ENCODE measurements at regions not wholly inside any gene's neighbourhood (a gene's known extent, or its start where the extent isn't known, plus 50 kb on each side); places are given as distances from the start of the nearest gene placed in this dataset.
"Not testable (repeated sequence)": the region's sequence is repeated elsewhere in the genome, so short reads cannot be mapped to it uniquely, and the experiment has no call there.

- no peak overlapping the region for H3K4me3 ChIP-seq
- ATAC-seq (no peak), DNase-seq (no peak)
- no peaks in the 10 kb centered on the region for H3K27me3 ChIP-seq
- no peak overlapping the region for H3K27ac ChIP-seq
- intact Hi-C loops (cut with DNase I), result no loop called here
- 90 to 98% (median 92%) methylated on average over 1 of the region's 1 CpG for WGBS, 4 donors
- peaks cover 0 to 35% (median 21%) of the 10 kb centered on the region in 12 donors for H3K9me3 ChIP-seq
- TF ChIP-seq POLR2A (IDR thresholded peaks at IDR 0.05), result no peak
- TF ChIP-seq CTCF (IDR thresholded peaks at IDR 0.05), result no peak
- H3K36me3 ChIP-seq, result no peaks in the 10 kb centered on the region
- no peaks in the 10 kb centered on the region for H3K4me1 ChIP-seq
These were observed 86.5 kb upstream of the ACKR3 start for GRCh38 chr2:236483102-236483501.

GRCh38 chr2:236485519-236485918 lies 84.1 kb upstream of the ACKR3 start:
- H3K27ac ChIP-seq, result no peak overlapping the region
- TF ChIP-seq POLR2A (IDR thresholded peaks at IDR 0.05) (no peak), CTCF (IDR thresholded peaks at IDR 0.05) (no peak)
- peaks cover 0 to 11% (median 7%) of the 10 kb centered on the region in 12 donors for H3K9me3 ChIP-seq
- intact Hi-C loops (cut with DNase I), result no loop called here
- no peaks in the 10 kb centered on the region for H3K36me3 ChIP-seq
- H3K4me3 ChIP-seq, result no peak overlapping the region
- no peak for DNase-seq
- no peaks in the 10 kb centered on the region for H3K27me3 ChIP-seq
- ATAC-seq, result no peak
- whole genome bisulfite sequencing, 4 donors, result 83 to 97% (median 90%) methylated on average over 2 of the region's 2 CpGs
- H3K4me1 ChIP-seq, result no peaks in the 10 kb centered on the region

- H3K36me3 ChIP-seq; ATAC-seq; intact Hi-C loops (cut with DNase I); H3K9me3 ChIP-seq; H3K27ac ChIP-seq; DNase-seq; H3K27me3 ChIP-seq; H3K4me3 ChIP-seq; H3K4me1 ChIP-seq: not testable (repeated sequence)
- WGBS, 4 donors, result 85 to 92% (median 90%) methylated on average over 2 to 5 of the region's 5 CpGs
These were observed 80.5 kb upstream of the ACKR3 start for GRCh38 chr2:236489083-236489482.

GRCh38 chr2:236489895-236490404 lies 79.7 kb upstream of the ACKR3 start:
- Histone ChIP-seq H3K36me3 (no peaks in the 10 kb centered on the region), H3K27ac (no peak overlapping the region), H3K9me3 (no peaks in the 10 kb centered on the region), H3K4me3 (no peak overlapping the region), H3K27me3 (no peaks in the 10 kb centered on the region), H3K4me1 (no peaks in the 10 kb centered on the region)
- no peak for ATAC-seq
- intact Hi-C loops (cut with DNase I), result loop anchor here in 1 of 10 donors (10.0 kb wide), 1 partner anchor 125 kb away; no protein-coding TSS in a partner anchor
- no peak for DNase-seq
- TF ChIP-seq POLR2A (IDR thresholded peaks at IDR 0.05) (no peak), CTCF (IDR thresholded peaks at IDR 0.05) (no peak)
- 87 to 94% (median 91%) methylated on average over 3 of the region's 3 CpGs for WGBS, 4 donors

- ATAC-seq (no peak), DNase-seq (no peak)
- Histone ChIP-seq H3K4me1 (peaks cover 0 to 8% (median 0%) of the 10 kb centered on the region in 12 donors), H3K27ac (no peak overlapping the region), H3K36me3 (no peaks in the 10 kb centered on the region), H3K27me3 (no peaks in the 10 kb centered on the region), H3K9me3 (no peaks in the 10 kb centered on the region), H3K4me3 (no peak overlapping the region)
- TF ChIP-seq CTCF (IDR thresholded peaks at IDR 0.05) (no peak), POLR2A (IDR thresholded peaks at IDR 0.05) (no peak)
- intact Hi-C loops (cut with DNase I), result loop anchor here in 2 of 10 donors (2.0 to 10.0 kb wide), 2 partner anchors 22 to 132 kb away; no protein-coding TSS in a partner anchor
- 81 to 87% (median 85%) methylated on average over 9 of the region's 9 CpGs for WGBS, 4 donors
These were observed 73.3 kb upstream of the ACKR3 start for GRCh38 chr2:236496340-236496739.
